Gastrocnemius medialis (tissue), 4 donors: ENCODE measurements at regions not wholly inside any gene's neighbourhood (a gene's known extent, or its start where the extent isn't known, plus 50 kb on each side); places are given as distances from the start of the nearest gene placed in this dataset.

Experiments used
- ATAC-seq, 2 donors: fragments of 150-250 bp; one replicate each; pipeline ENCODE4 v1.9.1; 2016
- DNase-seq, 2 donors: peaks; one replicate each; pipeline ENCODE4 v3.0.0-alpha.2; 2019
- H3K27ac ChIP-seq, 4 donors: fragments of 200-600 bp; sonication (generic); 1 replicate in 1 of 4; 2 replicates in 3 of 4; pipeline ENCODE4 v1.5.1; 2016 to 2018; ENCODE audit warnings: mild to moderate bottlenecking in 2 of 4, moderate library complexity in 1 of 4
- H3K27me3 ChIP-seq, 3 donors: fragments of 200-600 bp; sonication (generic) in 2 of 3; 1 replicate in 1 of 3; 2 replicates in 2 of 3; pipeline versions ENCODE4 v1.5.1 to v1.6.0; 2016 to 2019; ENCODE audit warnings: mild to moderate bottlenecking in 1 of 3, moderate library complexity in 1 of 3
- H3K36me3 ChIP-seq, 2 donors: fragments of 200-600 bp; sonication (generic) in 1 of 2; one replicate each; pipeline ENCODE4 v1.5.1; 2017 to 2018
- H3K4me1 ChIP-seq, 2 donors: fragments of 200-600 bp; sonication (generic) in 1 of 2; one replicate each; pipeline ENCODE4 v1.5.1; 2016 to 2017; ENCODE audit warnings: mild to moderate bottlenecking in 2 of 2
- H3K4me3 ChIP-seq, 4 donors: fragments of 200-600 bp; sonication (generic) in 3 of 4; 1 replicate in 1 of 4; 2 replicates in 3 of 4; pipeline ENCODE4 v1.5.1; 2016 to 2019; ENCODE audit warnings: mild to moderate bottlenecking in 2 of 4
- H3K9me3 ChIP-seq, 3 donors: fragments of 200-600 bp; sonication (generic) in 2 of 3; 1 replicate in 1 of 3; 2 replicates in 2 of 3; pipeline ENCODE4 v1.5.1; 2016 to 2019
- CTCF ChIP-seq, 5 experiments: fragments of 450-650 bp in 3 of 5; fragments of 200-600 bp in 2 of 5; sonication (generic) in 2 of 5; IDR thresholded peaks in 4 of 5; conservative IDR thresholded peaks in 1 of 5; 1 replicate in 4 of 5; 2 replicates in 1 of 5; pipeline ENCODE4 v1.5.1; 2016 to 2019; ENCODE audit warnings: antibody characterized with exemption in 5 of 5, mild to moderate bottlenecking in 3 of 5, moderate library complexity in 3 of 5
- POLR2A ChIP-seq, 2 donors: fragments of 450-650 bp; IDR thresholded peaks; one replicate each; pipeline ENCODE4 v1.6.1; 2017; ENCODE audit warnings: antibody characterized with exemption in 2 of 2, mild to moderate bottlenecking in 2 of 2, moderate library complexity in 2 of 2
- in situ Hi-C, 4 donors: fragments of 200-750 bp; cut with MboI; loops; one replicate each; pipeline versions ENCODE4 v1.15.0 to v1.8.0; 2017; ENCODE audit warnings: low sequenced_read_pairs in 4 of 4
- intact Hi-C: fragments of 100-400 bp; cut with DNase I; formaldehyde crosslinking; loops from one replicate; pipeline ENCODE4 v1.15.1; 2023; ENCODE audit warnings: low total_unique reads

- H3K27ac ChIP-seq = no peak overlapping the region
- H3K4me1 ChIP-seq = peaks cover 7 to 13% of the 10 kb centered on the region in 2 donors
- no peak overlapping the region for H3K4me3 ChIP-seq
- no peaks in the 10 kb centered on the region for H3K27me3 ChIP-seq
- no peaks in the 10 kb centered on the region for H3K36me3 ChIP-seq
- ATAC-seq (peak in 1 of 2 donors; percentile 87), DNase-seq (no peak)
- TF ChIP-seq CTCF (IDR thresholded peaks at IDR 0.05 in 4 of 5, conservative IDR thresholded peaks at IDR 0.05 in 1 of 5) (no peak), POLR2A (IDR thresholded peaks at IDR 0.05) (no peak)
- H3K9me3 ChIP-seq = no peaks in the 10 kb centered on the region
- in situ Hi-C loops (no loop called here), intact Hi-C loops (no loop called here)
These were observed 73.7 kb upstream of the DBX2 start for GRCh38 chr12:45124485-45125155.

- Histone ChIP-seq H3K36me3 (no peaks in the 10 kb centered on the region), H3K9me3 (no peaks in the 10 kb centered on the region), H3K27ac (no peak overlapping the region), H3K27me3 (no peaks in the 10 kb centered on the region), H3K4me3 (no peak overlapping the region), H3K4me1 (peaks cover 7 to 15% of the 10 kb centered on the region in 2 donors)
- intact Hi-C loops = no loop called here
- no peak for TF ChIP-seq CTCF (IDR thresholded peaks at IDR 0.05 in 4 of 5, conservative IDR thresholded peaks at IDR 0.05 in 1 of 5)
- TF ChIP-seq POLR2A (IDR thresholded peaks at IDR 0.05) = no peak
- in situ Hi-C loops = no loop called here
- DNase-seq (no peak), ATAC-seq (no peak)
These were observed 75.1 kb upstream of the DBX2 start for GRCh38 chr12:45125997-45126396.

- no peaks in the 10 kb centered on the region for H3K27me3 ChIP-seq
- no peaks in the 10 kb centered on the region for H3K9me3 ChIP-seq
- no peaks in the 10 kb centered on the region for H3K36me3 ChIP-seq
- DNase-seq = no peak
- intact Hi-C loops = no loop called here
- in situ Hi-C loops = no loop called here
- no peak overlapping the region for H3K27ac ChIP-seq
- TF ChIP-seq POLR2A (IDR thresholded peaks at IDR 0.05) = no peak
- no peak for TF ChIP-seq CTCF (IDR thresholded peaks at IDR 0.05 in 4 of 5, conservative IDR thresholded peaks at IDR 0.05 in 1 of 5)
- H3K4me3 ChIP-seq = no peak overlapping the region
- peaks cover 7 to 18% of the 10 kb centered on the region in 2 donors for H3K4me1 ChIP-seq
- no peak for ATAC-seq
These were observed 77.7 kb upstream of the DBX2 start for GRCh38 chr12:45128637-45129036.

- peak; percentile 28 to 75 (median 60) for TF ChIP-seq CTCF (IDR thresholded peaks at IDR 0.05 in 4 of 5, conservative IDR thresholded peaks at IDR 0.05 in 1 of 5)
- no peak for TF ChIP-seq POLR2A (IDR thresholded peaks at IDR 0.05)
- in situ Hi-C loops (no loop called here), intact Hi-C loops (no loop called here)
- H3K9me3 ChIP-seq = no peaks in the 10 kb centered on the region
- H3K27me3 ChIP-seq = no peaks in the 10 kb centered on the region
- no peak overlapping the region for H3K27ac ChIP-seq
- peaks cover 0 to 6% of the 10 kb centered on the region in 2 donors for H3K4me1 ChIP-seq
- peak; percentile 78 to 89 for ATAC-seq
- DNase-seq = peak in 1 of 2 donors; percentile 26
- H3K4me3 ChIP-seq = no peak overlapping the region
- H3K36me3 ChIP-seq = no peaks in the 10 kb centered on the region
These were observed 80.0 kb upstream of the DBX2 start for GRCh38 chr12:45130881-45131281.

GRCh38 chr12:45131506-45131905, 80.6 kb upstream of the DBX2 start:
- Histone ChIP-seq H3K4me1 (peaks cover 0 to 6% of the 10 kb centered on the region in 2 donors), H3K27me3 (no peaks in the 10 kb centered on the region), H3K27ac (no peak overlapping the region), H3K36me3 (no peaks in the 10 kb centered on the region), H3K4me3 (no peak overlapping the region), H3K9me3 (no peaks in the 10 kb centered on the region)
- in situ Hi-C loops = no loop called here
- peak in 1 of 2 donors; percentile 36 for ATAC-seq
- intact Hi-C loops = no loop called here
- no peak for DNase-seq
- TF ChIP-seq CTCF (IDR thresholded peaks at IDR 0.05 in 4 of 5, conservative IDR thresholded peaks at IDR 0.05 in 1 of 5) = no peak
